ENCODE measurements at regions not wholly inside any gene's neighbourhood (a gene's known extent, or its start where the extent isn't known, plus 50 kb on each side); places are given as distances from the start of the nearest gene placed in this dataset.

- DNase-seq (ENCODE audit: low read depth in 1 of 2, low spot score in 1 of 2): no peak
- no peak overlapping the region for H3K4me3 ChIP-seq (replicated peaks; ENCODE audit: insufficient read depth, low read length)
- TF ChIP-seq SPI1 (IDR thresholded peaks at IDR 0.05; ENCODE audit: borderline replicate concordance, low read depth): no peak
- no peak for TF ChIP-seq POLR2AphosphoS5 (IDR thresholded peaks at IDR 0.05; ENCODE audit: low read depth)
- TF ChIP-seq GABPA (IDR thresholded peaks at IDR 0.05; ENCODE audit: low read depth): no peak
- TF ChIP-seq, protein P1, sequence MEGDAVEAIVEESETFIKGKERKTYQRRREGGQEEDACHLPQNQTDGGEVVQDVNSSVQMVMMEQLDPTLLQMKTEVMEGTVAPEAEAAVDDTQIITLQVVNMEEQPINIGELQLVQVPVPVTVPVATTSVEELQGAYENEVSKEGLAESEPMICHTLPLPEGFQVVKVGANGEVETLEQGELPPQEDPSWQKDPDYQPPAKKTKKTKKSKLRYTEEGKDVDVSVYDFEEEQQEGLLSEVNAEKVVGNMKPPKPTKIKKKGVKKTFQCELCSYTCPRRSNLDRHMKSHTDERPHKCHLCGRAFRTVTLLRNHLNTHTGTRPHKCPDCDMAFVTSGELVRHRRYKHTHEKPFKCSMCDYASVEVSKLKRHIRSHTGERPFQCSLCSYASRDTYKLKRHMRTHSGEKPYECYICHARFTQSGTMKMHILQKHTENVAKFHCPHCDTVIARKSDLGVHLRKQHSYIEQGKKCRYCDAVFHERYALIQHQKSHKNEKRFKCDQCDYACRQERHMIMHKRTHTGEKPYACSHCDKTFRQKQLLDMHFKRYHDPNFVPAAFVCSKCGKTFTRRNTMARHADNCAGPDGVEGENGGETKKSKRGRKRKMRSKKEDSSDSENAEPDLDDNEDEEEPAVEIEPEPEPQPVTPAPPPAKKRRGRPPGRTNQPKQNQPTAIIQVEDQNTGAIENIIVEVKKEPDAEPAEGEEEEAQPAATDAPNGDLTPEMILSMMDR (IDR thresholded peaks at IDR 0.05; ENCODE audit: insufficient read depth, low read length): no peak
- TF ChIP-seq REST (IDR thresholded peaks at IDR 0.05; ENCODE audit: insufficient replicate concordance, low read depth): no peak
- H3K27me3 ChIP-seq (ENCODE audit: insufficient read depth, poor library complexity, severe bottlenecking): no peaks in the 10 kb centered on the region
- no peak overlapping the region for H3K27ac ChIP-seq (replicated peaks)
Measured at GRCh38 chr3:110773413-110773954, 298.1 kb upstream of the NECTIN3 start.

GRCh38 chr3:110774496-110775265 is 296.9 kb upstream of the NECTIN3 start:
- TF ChIP-seq SPI1 (IDR thresholded peaks at IDR 0.05; ENCODE audit: borderline replicate concordance, low read depth) (no peak), REST (IDR thresholded peaks at IDR 0.05; ENCODE audit: insufficient replicate concordance, low read depth) (no peak), POLR2AphosphoS5 (IDR thresholded peaks at IDR 0.05; ENCODE audit: low read depth) (no peak), GABPA (IDR thresholded peaks at IDR 0.05; ENCODE audit: low read depth) (no peak)
- TF ChIP-seq, protein P1 (IDR thresholded peaks at IDR 0.05; ENCODE audit: insufficient read depth, low read length): no peak
- no peak overlapping the region for H3K4me3 ChIP-seq (replicated peaks; ENCODE audit: insufficient read depth, low read length)
- DNase-seq (ENCODE audit: low read depth in 1 of 2, low spot score in 1 of 2): no peak
- no peak overlapping the region for H3K27ac ChIP-seq (replicated peaks)
- H3K27me3 ChIP-seq (ENCODE audit: insufficient read depth, poor library complexity, severe bottlenecking): no peaks in the 10 kb centered on the region

DNA sequence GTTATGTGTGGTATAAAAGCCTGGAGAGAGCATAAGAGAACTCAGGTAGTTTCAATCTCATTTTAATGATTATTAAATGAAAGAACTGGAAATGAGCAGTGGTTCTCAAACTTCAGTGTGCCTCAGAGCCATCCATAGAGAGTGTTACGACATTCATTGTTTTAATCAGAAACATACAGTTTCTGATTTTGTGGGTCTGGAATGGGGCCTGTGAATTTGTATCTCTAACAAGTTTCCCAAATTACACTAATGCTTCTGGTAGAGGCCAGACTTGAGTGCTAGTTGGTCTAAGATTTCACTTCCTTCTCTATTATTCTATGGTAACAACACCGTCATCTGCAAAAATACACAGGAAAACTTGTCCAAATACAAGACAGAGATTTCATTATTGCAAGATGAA is 292.0 kb upstream of the NECTIN3 start:
- no peak for DNase-seq (ENCODE audit: low read depth in 1 of 2, low spot score in 1 of 2)
- Histone ChIP-seq H3K27me3 (ENCODE audit: insufficient read depth, poor library complexity, severe bottlenecking) (no peaks in the 10 kb centered on the region), H3K4me3 (replicated peaks; ENCODE audit: insufficient read depth, low read length) (no peak overlapping the region), H3K27ac (replicated peaks) (no peak overlapping the region)
- TF ChIP-seq POLR2AphosphoS5 (IDR thresholded peaks at IDR 0.05; ENCODE audit: low read depth) (no peak), REST (IDR thresholded peaks at IDR 0.05; ENCODE audit: insufficient replicate concordance, low read depth) (no peak), GABPA (IDR thresholded peaks at IDR 0.05; ENCODE audit: low read depth) (no peak)
- TF ChIP-seq, protein P1 (IDR thresholded peaks at IDR 0.05; ENCODE audit: insufficient read depth, low read length): no peak
